ENCODE measurements at regions not wholly inside any gene's neighbourhood (a gene's known extent, or its start where the extent isn't known, plus 50 kb on each side); places are given as distances from the start of the nearest gene placed in this dataset.

GRCh38 chr13:107329991-107330390 is 762.1 kb upstream of the ARGLU1 start:
- DNase-seq (ENCODE audit: low read depth): no peak

- DNase-seq (ENCODE audit: low read depth): no peak
Observed at GRCh38 chr13:107324416-107325204, 756.7 kb upstream of the ARGLU1 start.

GRCh38 chr13:107322228-107322627 is 754.3 kb upstream of the ARGLU1 start:
- DNase-seq (ENCODE audit: low read depth): no peak

- no peak for DNase-seq (ENCODE audit: low read depth)
Observed at GRCh38 chr13:107305178-107305577, 737.2 kb upstream of the ARGLU1 start.

GRCh38 chr13:107301724-107302374 is 733.9 kb upstream of the ARGLU1 start:
- no peak for DNase-seq (ENCODE audit: low read depth)

GRCh38 chr13:107299717-107300116 is 731.8 kb upstream of the ARGLU1 start:
- DNase-seq (ENCODE audit: low read depth): no peak

- DNase-seq (ENCODE audit: low read depth): no peak
Observed at GRCh38 chr13:107296804-107297203, 728.9 kb upstream of the ARGLU1 start.

GRCh38 chr13:107295416-107296140 is 727.6 kb upstream of the ARGLU1 start:
- DNase-seq (ENCODE audit: low read depth): no peak

GRCh38 chr13:107293924-107294323 is 726.0 kb upstream of the ARGLU1 start:
- no peak for DNase-seq (ENCODE audit: low read depth)

- DNase-seq (ENCODE audit: low read depth): no peak
Observed at GRCh38 chr13:107291875-107292274, 723.9 kb upstream of the ARGLU1 start.

GRCh38 chr13:107289540-107289939 is 721.6 kb upstream of the ARGLU1 start:
- no peak for DNase-seq (ENCODE audit: low read depth)

- DNase-seq (ENCODE audit: low read depth): no peak
Observed at GRCh38 chr13:107284173-107284572, 716.2 kb upstream of the ARGLU1 start.

- no peak for DNase-seq (ENCODE audit: low read depth)
Observed at GRCh38 chr13:107277911-107278310, 710.0 kb upstream of the ARGLU1 start.

GRCh38 chr13:107276936-107277335 is 709.0 kb upstream of the ARGLU1 start:
- no peak for DNase-seq (ENCODE audit: low read depth)

GRCh38 chr13:107275945-107276614 is 708.1 kb upstream of the ARGLU1 start:
- no peak for DNase-seq (ENCODE audit: low read depth)

- no peak for DNase-seq (ENCODE audit: low read depth)
Observed at GRCh38 chr13:107275312-107275711, 707.4 kb upstream of the ARGLU1 start.

GRCh38 chr13:107271227-107271626 is 703.3 kb upstream of the ARGLU1 start:
- DNase-seq (ENCODE audit: low read depth): no peak

- DNase-seq (ENCODE audit: low read depth): no peak
Observed at GRCh38 chr13:107266657-107267056, 698.7 kb upstream of the ARGLU1 start.

- no peak for DNase-seq (ENCODE audit: low read depth)
Observed at GRCh38 chr13:107258599-107259187, 690.8 kb upstream of the ARGLU1 start.

GRCh38 chr13:107254392-107254791 is 686.5 kb upstream of the ARGLU1 start:
- no peak for DNase-seq (ENCODE audit: low read depth)

GRCh38 chr13:107252428-107252827 is 684.5 kb upstream of the ARGLU1 start:
- DNase-seq (ENCODE audit: low read depth): no peak

- DNase-seq (ENCODE audit: low read depth): no peak
Observed at GRCh38 chr13:107252021-107252420, 684.1 kb upstream of the ARGLU1 start.
